Progenitor cell of endocrine pancreas (in vitro differentiated cells): ENCODE measurements at regions not wholly inside any gene's neighbourhood (a gene's known extent, or its start where the extent isn't known, plus 50 kb on each side); places are given as distances from the start of the nearest gene placed in this dataset.

Experiments used
- DNase-seq: peaks from one replicate; pipeline ENCODE4 v3.0.0; 2021; ENCODE audit warnings: low spot score; ENCODE audit not compliant: unreplicated experiment
- H3K27ac Mint-ChIP-seq: 2 replicates; pipeline ENCODE4 v1.8.0; 2021; ENCODE audit warnings: mild to moderate bottlenecking, moderate library complexity, mixed read lengths
- H3K27me3 Mint-ChIP-seq: 2 replicates; pipeline ENCODE4 v1.8.0; 2021; ENCODE audit warnings: mixed read lengths
- H3K36me3 Mint-ChIP-seq: 2 replicates; pipeline ENCODE4 v1.8.0; 2022; ENCODE audit warnings: mixed read lengths; ENCODE audit not compliant: insufficient read depth
- H3K4me1 Mint-ChIP-seq: 2 replicates; pipeline ENCODE4 v1.8.0; 2021; ENCODE audit warnings: low read depth, mixed read lengths
- H3K4me3 Mint-ChIP-seq: 2 replicates; pipeline ENCODE4 v1.8.0; 2021; ENCODE audit warnings: low read depth, mild to moderate bottlenecking, moderate library complexity, mixed read lengths
- H3K9me3 Mint-ChIP-seq: 2 replicates; pipeline ENCODE4 v1.8.0; 2021; ENCODE audit warnings: low read depth, mixed read lengths
- TF ChIP-seq, protein P1 (sequence below): fragments of 200-600 bp; sonication (generic); IDR thresholded peaks from one replicate; pipeline ENCODE4 v1.5.0; 2021; ENCODE audit warnings: antibody characterized with exemption, mild to moderate bottlenecking; ENCODE audit not compliant: unreplicated experiment

DNA sequence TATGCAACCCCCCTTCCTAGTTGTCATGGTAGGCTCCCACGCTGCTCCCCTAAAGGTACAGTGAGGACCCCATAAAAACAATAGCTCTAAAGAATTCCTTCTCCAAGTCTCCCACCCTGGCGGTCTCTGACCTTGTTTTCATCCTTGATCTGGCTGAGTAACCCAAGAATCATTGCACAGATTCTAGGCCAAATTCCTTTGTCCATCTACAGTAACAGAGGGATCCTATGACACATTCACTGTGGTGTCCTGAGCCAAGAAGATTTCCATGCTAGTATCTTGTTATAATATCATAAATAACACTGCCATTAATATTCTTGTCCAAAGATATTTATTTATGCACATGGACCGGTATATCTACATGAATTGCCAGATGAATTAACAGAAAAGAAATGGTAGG lies 240.2 kb downstream of the CYP26B1 start:
- TF ChIP-seq, protein P1, sequence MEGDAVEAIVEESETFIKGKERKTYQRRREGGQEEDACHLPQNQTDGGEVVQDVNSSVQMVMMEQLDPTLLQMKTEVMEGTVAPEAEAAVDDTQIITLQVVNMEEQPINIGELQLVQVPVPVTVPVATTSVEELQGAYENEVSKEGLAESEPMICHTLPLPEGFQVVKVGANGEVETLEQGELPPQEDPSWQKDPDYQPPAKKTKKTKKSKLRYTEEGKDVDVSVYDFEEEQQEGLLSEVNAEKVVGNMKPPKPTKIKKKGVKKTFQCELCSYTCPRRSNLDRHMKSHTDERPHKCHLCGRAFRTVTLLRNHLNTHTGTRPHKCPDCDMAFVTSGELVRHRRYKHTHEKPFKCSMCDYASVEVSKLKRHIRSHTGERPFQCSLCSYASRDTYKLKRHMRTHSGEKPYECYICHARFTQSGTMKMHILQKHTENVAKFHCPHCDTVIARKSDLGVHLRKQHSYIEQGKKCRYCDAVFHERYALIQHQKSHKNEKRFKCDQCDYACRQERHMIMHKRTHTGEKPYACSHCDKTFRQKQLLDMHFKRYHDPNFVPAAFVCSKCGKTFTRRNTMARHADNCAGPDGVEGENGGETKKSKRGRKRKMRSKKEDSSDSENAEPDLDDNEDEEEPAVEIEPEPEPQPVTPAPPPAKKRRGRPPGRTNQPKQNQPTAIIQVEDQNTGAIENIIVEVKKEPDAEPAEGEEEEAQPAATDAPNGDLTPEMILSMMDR, result no peak
- Mint-ChIP-seq H3K27ac (no peak overlapping the region), H3K4me3 (no peak overlapping the region), H3K9me3 (peaks cover 27% of the 10 kb centered on the region), H3K4me1 (no peaks in the 10 kb centered on the region), H3K27me3 (peaks cover 32% of the 10 kb centered on the region), H3K36me3 (peaks cover 1% of the 10 kb centered on the region)
- DNase-seq, result no peak

DNA sequence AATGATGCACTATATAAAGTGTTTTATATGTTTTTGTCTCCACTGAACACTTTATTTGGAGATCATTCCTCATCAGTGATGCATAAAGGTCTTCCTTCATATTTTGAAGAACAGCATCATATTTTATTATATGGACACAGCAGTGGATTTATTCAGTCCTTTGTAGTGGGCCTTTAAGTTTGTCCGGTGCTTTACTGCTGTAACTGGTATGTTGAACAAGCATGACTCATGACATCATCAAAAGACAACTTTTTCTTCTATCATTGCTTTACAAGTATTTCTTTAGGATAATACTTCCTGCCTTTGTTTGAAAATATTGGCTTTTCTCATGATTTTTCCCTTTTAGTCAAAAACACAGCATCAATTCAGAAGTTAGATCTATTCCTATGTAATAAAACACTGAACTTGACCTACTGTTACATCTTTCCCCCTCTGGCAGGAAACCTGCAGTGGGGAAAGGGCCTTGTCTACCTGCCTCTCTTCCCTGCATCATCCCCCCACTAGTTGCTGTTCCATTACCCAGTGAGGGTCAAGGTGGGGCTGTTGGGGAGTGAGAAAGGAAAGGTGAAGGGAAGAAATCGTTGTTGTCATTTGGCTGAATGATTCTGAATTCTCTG lies 241.2 kb downstream of the CYP26B1 start:
- no peaks in the 10 kb centered on the region for H3K4me1 Mint-ChIP-seq

DNA sequence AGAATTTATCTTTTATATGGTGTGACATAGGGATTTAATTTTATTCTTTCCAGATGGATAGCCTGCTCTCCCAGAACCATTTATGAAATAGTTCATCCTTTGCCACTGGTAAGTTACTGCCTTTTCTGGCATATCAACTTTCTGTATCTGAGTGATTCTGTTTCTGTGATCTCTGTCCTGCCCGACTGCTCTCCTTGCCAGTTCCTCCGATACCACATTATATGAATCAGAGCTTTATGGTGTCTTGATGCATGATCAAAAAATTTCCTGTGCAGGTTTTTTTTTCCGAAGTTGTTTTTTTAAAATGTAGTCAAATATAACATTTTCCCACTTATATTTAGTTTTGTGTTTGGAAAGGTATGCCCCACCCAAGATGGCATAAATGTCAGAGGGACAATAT lies 242.5 kb downstream of the CYP26B1 start:
- H3K4me3 Mint-ChIP-seq, result no peak overlapping the region
- H3K4me1 Mint-ChIP-seq, result no peaks in the 10 kb centered on the region
- H3K27me3 Mint-ChIP-seq, result peaks cover 40% of the 10 kb centered on the region
- no peak overlapping the region for H3K27ac Mint-ChIP-seq
- DNase-seq, result no peak
- TF ChIP-seq, protein P1, result no peak
- H3K36me3 Mint-ChIP-seq, result peaks cover 1% of the 10 kb centered on the region
- peaks cover 11% of the 10 kb centered on the region for H3K9me3 Mint-ChIP-seq

More for the DNA sequence above, 241.2 kb downstream of the CYP26B1 start:
- H3K9me3 Mint-ChIP-seq, result peaks cover 18% of the 10 kb centered on the region
- H3K27me3 Mint-ChIP-seq, result peaks cover 37% of the 10 kb centered on the region
- no peak for DNase-seq
- H3K4me3 Mint-ChIP-seq, result no peak overlapping the region
- peaks cover 1% of the 10 kb centered on the region for H3K36me3 Mint-ChIP-seq
- H3K27ac Mint-ChIP-seq, result no peak overlapping the region
- TF ChIP-seq, protein P1, result no peak

DNA sequence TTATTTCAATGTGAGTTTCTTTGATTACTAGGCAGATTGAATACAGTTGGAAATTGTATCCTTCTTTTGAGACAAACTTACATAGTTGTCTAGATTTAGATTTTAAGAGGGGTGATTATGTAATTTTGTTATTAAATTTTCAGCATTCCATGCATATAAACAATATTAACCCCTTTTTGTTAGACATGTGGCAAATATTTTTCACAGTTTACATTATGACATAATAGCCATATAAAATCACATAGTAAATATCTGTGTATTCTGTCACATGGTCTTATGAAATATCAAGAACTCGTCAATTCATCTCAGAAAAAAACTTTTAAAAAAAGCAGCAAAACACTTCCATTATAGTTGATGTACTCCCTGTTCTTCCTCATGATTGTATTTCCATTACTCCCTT lies 243.8 kb downstream of the CYP26B1 start:
- H3K36me3 Mint-ChIP-seq, result no peaks in the 10 kb centered on the region
- TF ChIP-seq, protein P1, result no peak

DNA sequence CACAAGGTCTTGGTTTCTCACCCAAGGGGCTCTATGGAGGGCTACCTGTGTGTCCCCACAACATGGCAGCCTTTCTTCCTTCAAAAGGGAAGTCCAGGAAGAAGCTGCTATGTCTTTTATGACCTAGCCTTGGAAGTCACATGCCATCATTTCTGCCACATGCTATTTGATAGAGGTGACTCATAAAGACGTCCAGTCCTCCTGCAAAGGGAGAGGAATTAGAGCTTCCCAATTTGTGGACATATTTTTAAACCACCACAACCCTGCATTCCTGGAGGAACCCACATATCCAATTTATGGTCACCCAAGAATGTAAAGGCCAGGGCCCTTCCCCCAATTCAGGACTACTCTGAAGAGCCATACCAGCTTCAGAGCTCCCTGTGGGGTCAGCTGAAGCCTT lies 246.2 kb downstream of the CYP26B1 start:
- Mint-ChIP-seq H3K4me3 (no peak overlapping the region), H3K27ac (no peak overlapping the region), H3K27me3 (peaks cover 52% of the 10 kb centered on the region), H3K9me3 (no peaks in the 10 kb centered on the region), H3K4me1 (peaks cover 5% of the 10 kb centered on the region), H3K36me3 (no peaks in the 10 kb centered on the region)
- no peak for DNase-seq
- TF ChIP-seq, protein P1, result no peak

More for the DNA sequence above, 243.8 kb downstream of the CYP26B1 start:
- Mint-ChIP-seq H3K9me3 (no peaks in the 10 kb centered on the region), H3K27me3 (peaks cover 52% of the 10 kb centered on the region), H3K27ac (no peak overlapping the region), H3K4me3 (no peak overlapping the region), H3K4me1 (no peaks in the 10 kb centered on the region)
- no peak for DNase-seq
